ENCODE measurements at regions not wholly inside any gene's neighbourhood (a gene's known extent, or its start where the extent isn't known, plus 50 kb on each side); places are given as distances from the start of the nearest gene placed in this dataset.

DNA sequence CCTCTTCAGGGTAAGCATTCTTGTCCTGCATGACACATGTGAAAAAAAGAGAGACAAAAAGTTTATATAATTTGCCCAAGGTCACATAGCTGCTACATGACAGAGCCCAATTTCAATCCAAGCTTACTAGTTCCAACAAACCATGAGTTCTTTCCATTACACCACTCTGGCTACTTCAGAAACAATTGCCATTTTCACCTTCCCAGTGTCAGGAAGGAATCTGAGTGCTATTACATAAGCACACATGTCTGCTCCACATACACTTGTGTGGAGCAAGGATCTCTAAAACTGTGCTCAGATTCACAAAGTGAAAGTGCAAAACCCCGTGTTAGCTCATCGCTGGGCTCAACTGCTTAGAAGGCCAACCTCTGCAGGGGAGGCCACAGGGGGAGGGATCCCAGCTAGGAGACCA is 356.2 kb upstream of the NFE2L3 start:
- no peaks in the 10 kb centered on the region for H3K9me3 Mint-ChIP-seq
- TF ChIP-seq, protein P1, sequence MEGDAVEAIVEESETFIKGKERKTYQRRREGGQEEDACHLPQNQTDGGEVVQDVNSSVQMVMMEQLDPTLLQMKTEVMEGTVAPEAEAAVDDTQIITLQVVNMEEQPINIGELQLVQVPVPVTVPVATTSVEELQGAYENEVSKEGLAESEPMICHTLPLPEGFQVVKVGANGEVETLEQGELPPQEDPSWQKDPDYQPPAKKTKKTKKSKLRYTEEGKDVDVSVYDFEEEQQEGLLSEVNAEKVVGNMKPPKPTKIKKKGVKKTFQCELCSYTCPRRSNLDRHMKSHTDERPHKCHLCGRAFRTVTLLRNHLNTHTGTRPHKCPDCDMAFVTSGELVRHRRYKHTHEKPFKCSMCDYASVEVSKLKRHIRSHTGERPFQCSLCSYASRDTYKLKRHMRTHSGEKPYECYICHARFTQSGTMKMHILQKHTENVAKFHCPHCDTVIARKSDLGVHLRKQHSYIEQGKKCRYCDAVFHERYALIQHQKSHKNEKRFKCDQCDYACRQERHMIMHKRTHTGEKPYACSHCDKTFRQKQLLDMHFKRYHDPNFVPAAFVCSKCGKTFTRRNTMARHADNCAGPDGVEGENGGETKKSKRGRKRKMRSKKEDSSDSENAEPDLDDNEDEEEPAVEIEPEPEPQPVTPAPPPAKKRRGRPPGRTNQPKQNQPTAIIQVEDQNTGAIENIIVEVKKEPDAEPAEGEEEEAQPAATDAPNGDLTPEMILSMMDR (IDR thresholded peaks at IDR 0.05) = no peak
- H3K36me3 Mint-ChIP-seq (ENCODE audit: low read depth) = no peaks in the 10 kb centered on the region
- H3K27ac Mint-ChIP-seq = no peak overlapping the region
- H3K4me3 Mint-ChIP-seq = no peak overlapping the region
- CTCF ChIA-PET = no interaction called here
- no peak for ATAC-seq
- no peaks in the 10 kb centered on the region for H3K4me1 Mint-ChIP-seq (ENCODE audit: low read depth)
- peaks cover 12% of the 10 kb centered on the region for H3K27me3 Mint-ChIP-seq
- POLR2A ChIA-PET = no interaction called here
- intact Hi-C loops (cut with micrococcal nuclease) = no loop called here
- DNase-seq = no peak

GRCh38 chr7:25798344-25798743 is 353.7 kb upstream of the NFE2L3 start:
- intact Hi-C loops (cut with micrococcal nuclease) = no loop called here
- ChIA-PET POLR2A (no interaction called here), CTCF (interaction anchor here (0.7 kb wide), 1 partner anchor 24 kb away, joined by 3 read pairs; no protein-coding TSS in a partner anchor)
- H3K27ac Mint-ChIP-seq = no peak overlapping the region
- no peaks in the 10 kb centered on the region for H3K9me3 Mint-ChIP-seq
- H3K27me3 Mint-ChIP-seq = peaks cover 10% of the 10 kb centered on the region
- no peak for DNase-seq
- peaks cover 2% of the 10 kb centered on the region for H3K4me1 Mint-ChIP-seq (ENCODE audit: low read depth)
- ATAC-seq = no peak
- H3K4me3 Mint-ChIP-seq = no peak overlapping the region
- no peaks in the 10 kb centered on the region for H3K36me3 Mint-ChIP-seq (ENCODE audit: low read depth)
- TF ChIP-seq, protein P1 (IDR thresholded peaks at IDR 0.05) = no peak

GRCh38 chr7:25801214-25801613 is 350.8 kb upstream of the NFE2L3 start:
- intact Hi-C loops (cut with micrococcal nuclease) = no loop called here
- H3K27ac Mint-ChIP-seq = no peak overlapping the region
- TF ChIP-seq, protein P1 (IDR thresholded peaks at IDR 0.05) = no peak
- peaks cover 2% of the 10 kb centered on the region for H3K4me1 Mint-ChIP-seq (ENCODE audit: low read depth)
- DNase-seq (no peak), ATAC-seq (no peak)
- H3K27me3 Mint-ChIP-seq = peaks cover 11% of the 10 kb centered on the region
- H3K36me3 Mint-ChIP-seq (ENCODE audit: low read depth) = no peaks in the 10 kb centered on the region
- ChIA-PET CTCF (interaction anchor here (0.8 to 1.5 kb wide), 2 partner anchors 50 to 540 kb away, joined by 3 to 4 read pairs; no protein-coding TSS in a partner anchor), POLR2A (no interaction called here)
- H3K9me3 Mint-ChIP-seq = no peaks in the 10 kb centered on the region
- no peak overlapping the region for H3K4me3 Mint-ChIP-seq

GRCh38 chr7:25802057-25802456 is 349.9 kb upstream of the NFE2L3 start:
- ChIA-PET CTCF (no interaction called here), POLR2A (no interaction called here)
- intact Hi-C loops (cut with micrococcal nuclease) = no loop called here
- no peaks in the 10 kb centered on the region for H3K36me3 Mint-ChIP-seq (ENCODE audit: low read depth)
- no peak for ATAC-seq
- no peak overlapping the region for H3K27ac Mint-ChIP-seq
- H3K4me1 Mint-ChIP-seq (ENCODE audit: low read depth) = peaks cover 2% of the 10 kb centered on the region
- DNase-seq = no peak
- TF ChIP-seq, protein P1 (IDR thresholded peaks at IDR 0.05) = no peak
- no peaks in the 10 kb centered on the region for H3K9me3 Mint-ChIP-seq
- no peak overlapping the region for H3K4me3 Mint-ChIP-seq
- H3K27me3 Mint-ChIP-seq = peaks cover 11% of the 10 kb centered on the region

DNA sequence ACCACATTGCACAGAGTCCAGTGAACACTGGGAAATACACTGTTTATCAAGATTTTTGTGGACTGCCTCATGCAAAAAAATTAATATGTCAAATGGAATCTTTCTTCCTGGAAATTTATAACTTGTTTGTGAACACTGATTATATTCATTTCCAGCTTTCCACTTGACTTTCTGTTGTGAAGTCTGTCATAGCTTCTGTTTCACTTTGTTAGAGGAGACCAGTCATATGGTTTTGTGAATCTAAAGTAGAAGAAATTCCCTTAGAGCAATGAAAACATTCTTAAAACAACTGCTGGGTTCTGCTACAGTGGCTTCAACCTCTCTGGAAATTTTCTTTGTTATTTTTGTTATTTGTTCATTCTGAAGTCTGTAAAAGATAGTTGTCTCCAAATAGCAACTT is 349.5 kb upstream of the NFE2L3 start:
- ChIA-PET CTCF (no interaction called here), POLR2A (no interaction called here)
- no peaks in the 10 kb centered on the region for H3K9me3 Mint-ChIP-seq
- TF ChIP-seq, protein P1 (IDR thresholded peaks at IDR 0.05) = no peak
- intact Hi-C loops (cut with micrococcal nuclease) = no loop called here
- peaks cover 7% of the 10 kb centered on the region for H3K27me3 Mint-ChIP-seq
- no peak overlapping the region for H3K27ac Mint-ChIP-seq
- peaks cover 2% of the 10 kb centered on the region for H3K4me1 Mint-ChIP-seq (ENCODE audit: low read depth)
- H3K36me3 Mint-ChIP-seq (ENCODE audit: low read depth) = no peaks in the 10 kb centered on the region
- DNase-seq = no peak
- no peak overlapping the region for H3K4me3 Mint-ChIP-seq
- ATAC-seq = no peak

Data from activated CD8-positive, alpha-beta T cell treated with anti-CD3 and anti-CD28 coated beads for 36 hours (primary cell).